ENCODE measurements at regions not wholly inside any gene's neighbourhood (a gene's known extent, or its start where the extent isn't known, plus 50 kb on each side); places are given as distances from the start of the nearest gene placed in this dataset.

- no peak for TF ChIP-seq HNF1B (CRISPR knock-in tag; IDR thresholded peaks at IDR 0.05)
- no peak for TF ChIP-seq ZNF772 (CRISPR knock-in tag; IDR thresholded peaks at IDR 0.05)
- no peak for TF ChIP-seq SIN3A (IDR thresholded peaks at IDR 0.05; ENCODE audit: borderline replicate concordance, low read depth, low read length)
Observed at GRCh38 chr2:132279344-132279743, 117.6 kb upstream of the ANKRD30BL start (continued).

GRCh38 chr2:132279930-132280615 is 118.3 kb upstream of the ANKRD30BL start:
- Histone ChIP-seq H3K4me1 (ENCODE audit: insufficient read depth, low read length) (no peaks in the 10 kb centered on the region), H3K4me3 (replicated peaks in 1 of 3; ENCODE audit: insufficient read depth in 1 of 3, low read depth in 2 of 3, low read length in 3 of 3) (no peak overlapping the region), H3K36me3 (replicated peaks in 1 of 2; ENCODE audit: control insufficient read depth in 1 of 2, insufficient read depth in 2 of 2, low read length in 2 of 2) (no peaks in the 10 kb centered on the region), H3K9me3 (ENCODE audit: low read length) (peaks cover 26% of the 10 kb centered on the region), H4K20me1 (ENCODE audit: insufficient read depth, low read length) (no peaks in the 10 kb centered on the region), H3K27me3 (ENCODE audit: control insufficient read depth in 1 of 2, insufficient read depth in 2 of 2, low read length in 2 of 2) (no peaks in the 10 kb centered on the region), H2AFZ (ENCODE audit: low read length) (no peak overlapping the region), H3K79me2 (ENCODE audit: insufficient read depth, low read length) (no peaks in the 10 kb centered on the region), H3K4me2 (ENCODE audit: low read depth, low read length) (no peak overlapping the region), H3K27ac (ENCODE audit: extremely low read length, insufficient read depth, low read length) (no peak overlapping the region), H3K9ac (ENCODE audit: insufficient read depth, low read depth, low read length) (no peak overlapping the region)
- DNase-seq (ENCODE audit: low spot score), result no peak
- 66% methylated on average over 24 of the region's 31 CpGs for WGBS (ENCODE audit: low lambda C conversion rate)
- ATAC-seq, result no peak
- ChIA-PET CTCF (ENCODE audit: low intra/inter-chr PET ratio, low total read pairs) (no interaction called here), POLR2A (no interaction called here)
- no TSS peak for BruUV-seq (replicated peaks)
- intact Hi-C loops (cut with micrococcal nuclease; ENCODE audit: unreplicated experiment), result no loop called here
- no peak for TF ChIP-seq ZNF44 (CRISPR knock-in tag; IDR thresholded peaks at IDR 0.05)
- no peak for TF ChIP-seq SIN3A (IDR thresholded peaks at IDR 0.05; ENCODE audit: borderline replicate concordance, low read depth, low read length)
- no peak for TF ChIP-seq ZNF468 (CRISPR knock-in tag; IDR thresholded peaks at IDR 0.05)
- TF ChIP-seq TRIM24 (CRISPR knock-in tag; IDR thresholded peaks at IDR 0.05), result no peak
- no peak for TF ChIP-seq SKI (IDR thresholded peaks at IDR 0.05; ENCODE audit: partially characterized antibody)
- TF ChIP-seq YEATS2 (CRISPR knock-in tag; IDR thresholded peaks at IDR 0.05; ENCODE audit: borderline replicate concordance), result no peak
- no peak for TF ChIP-seq SAP130 (CRISPR knock-in tag; IDR thresholded peaks at IDR 0.05; ENCODE audit: low read depth)
- no peak for TF ChIP-seq NKX3-1 (CRISPR knock-in tag; IDR thresholded peaks at IDR 0.05)
- FAIRE-seq, result no peak
- in situ Hi-C loops (cut with HindIII; ENCODE audit: extremely low pct_ligation_motif_present, low pct_unique_long_range_greater_than_20kb), result no loop called here
